ENCODE measurements at regions not wholly inside any gene's neighbourhood (a gene's known extent, or its start where the extent isn't known, plus 50 kb on each side); places are given as distances from the start of the nearest gene placed in this dataset.

GRCh38 chr13:21934284-21934683 lies 263.4 kb downstream of the FGF9 start:
- Mint-ChIP-seq H3K36me3 (ENCODE audit: low read depth) (no peaks in the 10 kb centered on the region), H3K4me3 (no peak overlapping the region), H3K27me3 (no peaks in the 10 kb centered on the region), H3K9me3 (no peaks in the 10 kb centered on the region), H3K27ac (no peak overlapping the region), H3K4me1 (no peaks in the 10 kb centered on the region)
- POLR2A ChIA-PET, result interaction anchor here (0.6 kb wide), 1 partner anchor 332 kb away, joined by 3 read pairs; no protein-coding TSS in a partner anchor
- intact Hi-C loops (cut with micrococcal nuclease), result no loop called here
- ATAC-seq (ENCODE audit: low read depth), result no peak
- CTCF ChIA-PET, result interaction anchor here (1.0 kb wide), 1 partner anchor 202 kb away, joined by 3 read pairs; no protein-coding TSS in a partner anchor
- DNase-seq, result no peak
- no peak for TF ChIP-seq CTCF (IDR thresholded peaks at IDR 0.05)

- no peak for ATAC-seq (ENCODE audit: low read depth)
- Mint-ChIP-seq H3K4me1 (no peaks in the 10 kb centered on the region), H3K27ac (no peak overlapping the region), H3K9me3 (no peaks in the 10 kb centered on the region), H3K27me3 (no peaks in the 10 kb centered on the region), H3K36me3 (ENCODE audit: low read depth) (no peaks in the 10 kb centered on the region), H3K4me3 (no peak overlapping the region)
- POLR2A ChIA-PET, result no interaction called here
- DNase-seq, result no peak
- no peak for TF ChIP-seq CTCF (IDR thresholded peaks at IDR 0.05)
- intact Hi-C loops (cut with micrococcal nuclease), result no loop called here
- CTCF ChIA-PET, result no interaction called here
These were observed 265.8 kb downstream of the FGF9 start for GRCh38 chr13:21936674-21937073.

DNA sequence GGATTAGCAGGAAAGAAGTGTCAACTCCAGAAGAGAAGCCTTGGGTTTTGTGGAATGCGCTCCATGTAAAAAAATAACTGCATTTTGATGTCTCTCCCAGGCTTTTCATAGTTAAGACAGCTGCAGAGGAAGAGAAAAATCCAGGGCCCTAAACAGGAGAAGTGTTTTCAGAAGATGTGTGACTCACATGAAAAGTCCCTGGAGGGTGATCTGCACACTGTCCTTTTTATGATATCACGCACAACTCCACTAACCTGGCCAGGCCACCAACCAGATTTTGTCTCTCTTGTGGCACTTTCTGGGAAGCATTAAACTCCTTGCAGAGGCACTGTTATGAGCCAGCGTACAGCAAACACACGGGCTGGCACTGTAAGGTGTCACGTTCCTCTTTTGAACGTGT lies 267.3 kb downstream of the FGF9 start:
- DNase-seq (no peak), ATAC-seq (ENCODE audit: low read depth) (no peak)
- CTCF ChIA-PET, result no interaction called here

DNA sequence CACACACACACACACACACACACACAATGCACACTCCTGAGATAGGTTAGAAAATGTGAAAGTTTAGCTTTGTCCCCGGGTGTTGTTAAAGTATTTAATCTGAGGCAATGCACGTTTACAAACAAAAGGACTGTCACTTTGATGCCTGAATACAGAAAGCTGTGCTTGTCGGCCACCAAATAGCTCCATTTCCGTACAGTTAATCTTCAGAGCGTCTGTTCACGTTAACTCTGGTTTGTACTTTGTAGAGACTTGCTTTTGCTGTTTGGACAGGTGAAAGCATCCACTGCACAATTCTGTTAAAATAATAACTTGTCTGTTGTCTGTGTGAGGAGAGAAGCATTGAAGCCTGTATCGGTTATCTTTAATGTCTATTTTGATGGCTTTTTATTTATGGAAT lies 267.8 kb downstream of the FGF9 start:
- Mint-ChIP-seq H3K4me1 (no peaks in the 10 kb centered on the region), H3K27me3 (no peaks in the 10 kb centered on the region), H3K27ac (no peak overlapping the region), H3K9me3 (no peaks in the 10 kb centered on the region), H3K36me3 (ENCODE audit: low read depth) (no peaks in the 10 kb centered on the region), H3K4me3 (no peak overlapping the region)
- ChIA-PET POLR2A (no interaction called here), CTCF (no interaction called here)
- no peak for DNase-seq
- TF ChIP-seq CTCF (IDR thresholded peaks at IDR 0.05), result no peak
- intact Hi-C loops (cut with micrococcal nuclease), result no loop called here
- ATAC-seq (ENCODE audit: low read depth), result no peak

More for the DNA sequence above, 267.3 kb downstream of the FGF9 start:
- intact Hi-C loops (cut with micrococcal nuclease), result no loop called here
- Mint-ChIP-seq H3K36me3 (ENCODE audit: low read depth) (no peaks in the 10 kb centered on the region), H3K27me3 (no peaks in the 10 kb centered on the region), H3K4me1 (no peaks in the 10 kb centered on the region), H3K4me3 (no peak overlapping the region), H3K9me3 (no peaks in the 10 kb centered on the region), H3K27ac (no peak overlapping the region)
- POLR2A ChIA-PET, result no interaction called here
- TF ChIP-seq CTCF (IDR thresholded peaks at IDR 0.05), result no peak

DNA sequence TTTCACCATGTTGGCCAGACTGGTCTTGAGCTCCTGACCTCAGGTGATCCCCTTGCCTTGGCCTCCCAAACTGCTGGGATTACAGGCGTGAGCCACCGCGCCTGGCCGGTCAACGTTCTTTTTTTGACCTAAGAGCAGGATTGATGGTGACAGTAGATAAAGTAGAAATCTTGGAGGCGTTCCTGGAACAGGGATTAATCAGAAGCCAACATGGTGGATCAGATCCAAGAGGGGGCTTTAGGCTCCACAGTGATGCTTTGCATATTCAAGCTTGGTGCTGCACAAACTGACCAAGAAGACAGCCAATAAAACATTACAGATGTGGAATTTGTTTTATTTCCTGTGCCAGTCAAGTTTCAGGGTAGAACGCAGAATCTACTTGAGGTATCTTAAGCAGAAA lies 271.2 kb downstream of the FGF9 start:
- Mint-ChIP-seq H3K4me3 (no peak overlapping the region), H3K36me3 (ENCODE audit: low read depth) (no peaks in the 10 kb centered on the region), H3K9me3 (peaks cover 13% of the 10 kb centered on the region), H3K27me3 (no peaks in the 10 kb centered on the region), H3K4me1 (no peaks in the 10 kb centered on the region), H3K27ac (no peak overlapping the region)
- ChIA-PET POLR2A (no interaction called here), CTCF (no interaction called here)
- intact Hi-C loops (cut with micrococcal nuclease), result no loop called here
- DNase-seq, result no peak
- TF ChIP-seq CTCF (IDR thresholded peaks at IDR 0.05), result no peak
- ATAC-seq (ENCODE audit: low read depth), result no peak
